OCI-LY3 (cell line): ENCODE measurements at regions not wholly inside any gene's neighbourhood (a gene's known extent, or its start where the extent isn't known, plus 50 kb on each side); places are given as distances from the start of the nearest gene placed in this dataset.

Source experiments
- CTCF ChIP-seq: fragments of 200-600, 300-600 bp; sonication (generic); IDR thresholded peaks from 2 replicates; pipeline ENCODE4 v1.5.1; 2014; ENCODE audit warnings: antibody characterized with exemption, low read length, low read depth
- EZH2phosphoT487 ChIP-seq: fragments of 200-600 bp; shearing (Covaris generic); IDR thresholded peaks from 2 replicates; pipeline ENCODE4 v1.6.1; 2018; ENCODE audit warnings: antibody characterized with exemption, mixed run types, low read depth

GRCh38 chr1:59022199-59022598, 238.4 kb upstream of the JUN start:
- no peak for TF ChIP-seq CTCF
- TF ChIP-seq EZH2phosphoT487: no peak
